ENCODE measurements at regions not wholly inside any gene's neighbourhood (a gene's known extent, or its start where the extent isn't known, plus 50 kb on each side); places are given as distances from the start of the nearest gene placed in this dataset.

- TF ChIP-seq REST (IDR thresholded peaks at IDR 0.05; ENCODE audit: low read depth) (no peak), CEBPB (IDR thresholded peaks at IDR 0.05) (no peak), YY1 (IDR thresholded peaks at IDR 0.05; ENCODE audit: low read depth) (no peak), EP300 (IDR thresholded peaks at IDR 0.05; ENCODE audit: borderline replicate concordance) (no peak), EGR1 (IDR thresholded peaks at IDR 0.05) (no peak)
These were observed 1301.4 kb downstream of the PLA2G4A start for GRCh38 chr1:188129856-188130838.
